Stimulated activated CD4-positive, alpha-beta T cell treated with anti-CD3 and anti-CD28 coated beads, Interleukin-4, amount 100 ng/mL, for 1 hour (primary cell): ENCODE measurements at regions not wholly inside any gene's neighbourhood (a gene's known extent, or its start where the extent isn't known, plus 50 kb on each side); places are given as distances from the start of the nearest gene placed in this dataset.

Source experiments
- DNase-seq: peaks from one replicate; pipeline ENCODE4 v3.0.0-alpha.2; 2020

DNA sequence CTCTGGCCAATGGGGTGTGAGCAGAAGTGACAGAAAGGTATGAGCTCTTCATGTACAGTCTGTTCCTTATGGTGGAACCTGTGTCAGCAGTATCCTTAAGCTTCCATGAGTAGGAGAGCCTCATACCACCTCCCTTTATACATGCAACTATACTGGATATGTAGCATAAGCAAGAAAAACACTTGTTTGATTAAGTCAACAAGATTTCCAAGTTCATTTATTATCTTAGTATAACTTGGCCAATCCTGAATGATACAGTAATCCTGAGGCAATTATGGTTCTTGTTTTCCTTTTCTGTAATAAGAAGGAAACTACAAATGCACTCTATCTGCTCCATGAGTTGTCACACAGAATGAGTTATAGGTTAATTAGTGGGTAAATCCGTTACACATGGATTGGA lies 409.6 kb upstream of the ID4 start:
- no peak for DNase-seq

DNA sequence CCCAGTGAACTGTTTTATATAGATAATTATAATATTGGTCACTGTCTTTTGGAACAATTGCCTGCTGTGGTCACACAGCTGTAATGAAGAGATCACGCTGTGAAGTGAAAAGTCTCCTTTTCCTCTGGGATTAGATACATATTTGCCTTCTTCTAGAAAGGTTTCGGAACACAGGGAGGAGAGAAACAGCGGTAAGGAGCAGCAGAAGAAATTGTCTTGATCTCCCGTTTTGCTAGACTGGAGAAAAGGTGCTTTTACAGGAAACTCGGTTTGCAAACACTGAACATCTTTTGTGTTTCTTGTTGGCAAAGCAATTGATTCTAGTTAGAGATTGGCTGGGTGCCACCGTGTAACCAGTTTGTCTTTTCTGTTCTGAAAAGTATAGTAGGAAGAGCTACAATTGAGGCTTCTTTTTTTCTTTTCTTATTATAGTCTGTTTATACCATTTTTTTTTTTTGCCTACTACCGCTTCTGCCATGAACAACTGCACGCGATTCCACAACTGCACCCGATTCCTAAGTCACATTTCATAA lies 404.1 kb upstream of the ID4 start:
- DNase-seq: no peak

DNA sequence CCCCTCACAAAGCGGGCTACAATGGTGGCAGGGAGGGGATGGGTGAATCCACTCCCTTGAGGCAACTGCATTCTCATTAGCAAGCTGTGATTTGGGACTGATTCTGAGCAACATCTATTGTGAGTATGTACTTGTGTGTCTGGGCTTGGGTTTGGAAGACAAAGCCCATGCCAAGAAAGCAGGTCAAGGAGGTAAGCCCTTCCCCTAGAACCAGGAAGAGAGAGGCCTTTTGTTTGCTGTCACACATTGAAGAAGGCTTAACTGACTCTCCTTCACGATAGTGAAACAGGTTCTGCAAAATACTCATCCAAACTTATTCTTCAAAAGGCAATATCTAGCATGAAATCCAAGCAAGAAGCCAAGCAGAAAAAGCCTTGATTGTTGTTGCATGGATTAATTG lies 403.1 kb upstream of the ID4 start:
- DNase-seq: no peak

DNA sequence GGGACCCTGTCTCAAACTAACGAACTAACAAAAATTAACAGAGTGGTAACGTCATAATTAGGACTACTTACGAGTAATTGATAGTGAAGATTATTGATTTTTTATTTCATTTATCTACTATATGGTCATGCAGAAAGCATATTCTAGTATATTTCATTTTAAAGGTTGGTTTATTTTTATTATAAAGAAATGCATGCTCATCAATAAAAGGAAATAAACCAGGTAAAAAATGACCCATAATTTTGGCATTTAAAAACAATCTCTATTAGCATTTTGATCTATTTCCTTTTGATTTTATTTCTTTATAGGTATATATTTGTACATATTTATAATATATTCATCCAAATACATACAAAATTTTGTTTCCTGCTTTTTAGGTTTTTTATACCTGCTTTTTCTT lies 401.4 kb upstream of the ID4 start:
- no peak for DNase-seq

DNA sequence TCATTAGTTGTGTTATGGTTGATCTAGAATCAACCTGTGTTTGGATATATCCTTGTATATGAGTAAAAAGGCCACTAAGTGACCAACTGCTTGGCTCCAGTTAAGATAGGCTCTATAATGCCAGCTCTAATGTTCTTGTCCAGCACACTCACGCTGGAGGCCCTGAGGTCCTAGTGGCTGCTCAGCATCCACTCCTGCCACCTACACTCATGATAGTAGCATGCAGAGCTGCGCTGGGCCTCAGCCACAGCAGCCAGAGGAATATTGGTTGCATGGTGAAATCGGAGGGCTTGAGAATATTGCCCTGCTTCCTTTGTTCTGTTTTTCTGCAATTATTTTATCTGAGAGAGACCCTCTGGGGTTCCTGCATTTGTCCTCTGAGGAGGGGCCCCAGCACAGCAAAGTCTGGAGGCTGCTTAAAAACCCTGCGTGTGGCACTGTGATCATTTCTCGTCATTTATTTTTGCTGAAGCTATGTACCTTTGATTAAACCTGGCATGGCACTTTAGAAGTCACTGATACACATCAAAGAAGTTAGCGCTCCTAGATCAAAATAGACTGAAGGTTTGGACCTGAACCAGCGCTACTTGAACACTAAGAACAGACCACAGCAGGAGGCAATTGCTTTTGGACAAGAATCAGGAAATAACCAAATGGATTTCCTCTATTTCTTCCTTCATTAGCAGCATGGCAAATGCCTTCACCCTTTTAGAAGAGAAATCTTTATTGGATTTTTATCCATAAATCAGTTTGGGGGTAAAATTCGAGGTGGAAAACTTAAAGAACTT lies 398.4 kb upstream of the ID4 start:
- DNase-seq: no peak

DNA sequence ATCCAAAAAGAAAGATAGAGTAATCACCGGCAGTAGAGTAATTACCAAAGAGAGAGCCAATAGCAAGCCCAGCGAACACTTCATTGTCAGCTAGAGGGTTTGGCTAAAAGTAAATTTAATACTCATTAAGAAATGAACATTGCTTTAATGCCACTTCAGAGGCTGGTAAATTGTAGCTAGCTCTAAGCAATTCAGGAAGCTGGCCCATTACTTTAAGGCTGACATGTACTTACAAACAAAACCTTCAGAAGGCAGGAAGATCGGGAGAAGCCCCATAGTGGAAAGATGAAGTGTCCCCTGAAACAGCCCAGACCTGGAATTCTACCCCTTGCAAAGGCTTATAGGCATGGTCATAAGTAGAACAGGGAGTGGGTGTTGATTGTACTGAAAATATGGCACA lies 396.6 kb upstream of the ID4 start:
- no peak for DNase-seq

DNA sequence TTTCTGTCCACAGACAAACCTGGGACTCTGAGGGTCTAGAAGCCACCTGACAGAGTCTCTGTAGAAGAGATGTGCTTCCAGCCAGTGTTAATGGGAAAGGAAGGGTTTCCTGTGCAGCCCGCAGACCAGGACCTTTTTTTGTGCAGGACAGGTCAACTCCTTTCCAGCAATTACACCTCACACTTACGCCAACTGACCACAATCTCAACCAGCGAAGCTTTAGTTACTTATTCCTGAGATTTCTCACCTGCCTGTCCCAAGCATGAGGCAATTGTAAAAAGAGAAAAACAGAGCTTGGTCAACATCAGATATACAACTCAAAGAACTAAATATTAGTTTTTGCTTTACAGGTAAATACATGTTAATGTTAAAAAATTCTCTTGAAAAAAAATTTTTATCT lies 393.8 kb upstream of the ID4 start:
- no peak for DNase-seq

DNA sequence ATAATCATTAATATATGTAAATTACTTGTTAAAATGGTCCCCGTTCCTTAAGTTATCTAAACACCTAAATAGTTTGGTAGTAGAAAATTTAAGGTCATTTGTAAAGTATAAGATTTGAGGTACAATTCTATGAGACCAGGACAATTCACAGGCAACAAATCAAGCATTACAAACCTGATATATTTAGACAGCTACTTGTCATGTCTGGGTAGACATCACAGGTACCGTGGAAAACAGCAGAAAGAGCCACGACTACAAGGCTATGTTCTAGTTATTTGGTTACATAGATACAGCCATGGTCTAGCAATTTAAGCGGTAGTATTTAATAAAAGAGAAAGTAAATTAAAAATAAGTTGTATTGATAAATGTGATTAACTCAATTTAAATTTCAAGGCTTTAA lies 393.1 kb upstream of the ID4 start:
- DNase-seq: no peak

DNA sequence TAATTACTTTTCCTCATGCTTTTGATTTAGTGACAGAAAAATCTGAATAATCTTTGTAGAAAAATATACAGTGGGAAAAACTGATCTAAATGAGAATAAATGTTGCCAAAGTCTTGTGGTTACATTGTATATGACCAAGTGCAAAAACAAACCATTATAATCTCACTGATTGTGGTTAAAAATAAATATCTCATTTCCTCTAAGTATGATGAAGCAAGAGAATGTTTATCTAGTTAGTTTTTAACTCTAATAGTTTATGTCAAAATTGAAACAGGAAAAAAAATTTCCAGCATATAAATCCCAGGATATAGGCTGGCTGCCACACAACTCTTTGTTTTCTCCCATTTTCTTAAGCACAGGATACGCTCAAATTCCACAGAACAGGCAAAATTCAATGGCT lies 392.7 kb upstream of the ID4 start:
- no peak for DNase-seq

DNA sequence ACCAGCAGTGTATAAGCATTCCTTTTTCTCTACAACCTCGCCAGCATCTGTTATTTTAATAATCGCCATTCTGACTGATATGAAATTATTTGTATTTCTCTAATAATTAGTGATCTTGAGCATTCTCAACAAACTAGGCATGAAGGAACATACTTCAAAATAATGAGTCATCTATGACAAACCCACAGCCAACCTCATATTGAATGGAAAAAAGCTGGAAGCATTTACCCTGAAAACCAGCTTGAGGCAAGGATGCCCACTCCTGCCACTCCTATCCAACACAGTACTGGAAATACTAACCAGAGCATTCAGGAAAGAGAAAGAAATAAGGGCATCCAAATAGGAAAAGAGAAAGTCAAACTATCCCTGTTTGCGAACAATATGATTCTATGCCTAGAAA lies 390.6 kb upstream of the ID4 start:
- DNase-seq: no peak

DNA sequence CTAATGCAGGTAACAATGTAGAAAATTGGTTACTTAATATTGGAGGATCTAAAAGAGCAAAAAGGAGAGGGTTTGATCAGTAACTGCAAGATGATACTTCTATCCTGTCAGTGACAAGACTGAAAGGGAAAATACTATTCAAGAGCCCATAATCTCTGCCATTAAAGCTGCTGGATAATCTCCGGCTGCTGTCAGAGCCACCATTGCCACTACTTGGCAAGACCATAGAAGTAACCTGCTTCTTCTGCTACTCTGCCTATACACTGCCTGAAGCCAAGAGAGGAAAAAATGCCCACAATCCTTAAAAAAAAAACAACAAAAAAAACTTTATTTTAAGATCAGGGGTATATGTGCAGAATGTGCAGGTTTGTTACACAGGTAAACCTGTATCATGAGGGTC lies 386.5 kb upstream of the ID4 start:
- DNase-seq: no peak

DNA sequence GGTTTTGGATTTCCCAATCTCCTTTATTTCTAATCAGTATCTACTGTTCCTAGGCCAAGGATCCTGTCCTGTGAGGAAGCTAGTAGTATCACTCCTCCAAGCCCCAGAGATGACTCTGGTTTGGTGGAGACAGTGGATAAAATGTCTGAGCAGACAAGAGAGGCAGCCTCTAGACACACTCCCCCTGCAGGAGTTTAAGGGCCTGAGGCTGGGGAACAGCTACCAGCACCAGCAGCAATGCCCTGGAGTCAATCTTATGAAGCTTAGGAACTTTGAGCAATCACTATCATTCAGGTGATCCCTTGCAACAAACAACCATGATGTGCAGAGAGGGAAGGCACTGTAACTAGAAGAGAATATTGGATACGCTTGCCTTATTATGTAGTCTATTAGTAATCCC lies 384.7 kb upstream of the ID4 start:
- no peak for DNase-seq

DNA sequence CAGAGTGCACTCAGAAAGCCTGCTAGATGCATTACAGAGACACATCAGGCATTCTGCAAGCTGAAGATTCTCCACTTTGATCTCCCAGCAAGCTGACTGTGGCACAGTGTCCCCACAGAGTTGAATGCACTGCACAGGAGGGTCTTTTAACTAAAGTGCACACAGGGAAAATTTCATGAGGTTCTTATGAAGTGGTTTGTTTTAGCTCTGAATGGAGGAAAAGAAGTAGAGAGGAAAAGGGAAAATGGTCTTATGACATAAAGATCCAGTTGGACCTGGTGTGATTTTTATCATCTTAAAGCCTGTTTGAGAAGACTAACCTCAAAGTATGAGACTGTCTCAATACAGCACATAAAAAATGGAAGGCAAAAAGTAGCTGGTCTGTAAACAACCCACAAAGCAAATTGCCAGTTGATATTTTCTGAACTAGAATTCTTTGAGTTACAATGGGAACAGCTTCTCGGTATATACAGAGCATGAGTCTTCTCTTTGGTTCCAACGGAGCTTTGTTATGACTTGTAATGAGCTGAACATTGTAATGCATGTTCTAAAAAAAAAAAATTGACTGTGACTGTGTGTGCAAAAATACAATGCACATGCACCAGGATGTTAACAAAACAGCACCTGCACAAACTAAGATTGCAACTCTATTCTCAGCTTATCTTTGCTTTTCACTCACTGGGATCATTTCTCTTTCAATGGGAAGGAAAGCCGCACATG lies 383.0 kb upstream of the ID4 start:
- no peak for DNase-seq

DNA sequence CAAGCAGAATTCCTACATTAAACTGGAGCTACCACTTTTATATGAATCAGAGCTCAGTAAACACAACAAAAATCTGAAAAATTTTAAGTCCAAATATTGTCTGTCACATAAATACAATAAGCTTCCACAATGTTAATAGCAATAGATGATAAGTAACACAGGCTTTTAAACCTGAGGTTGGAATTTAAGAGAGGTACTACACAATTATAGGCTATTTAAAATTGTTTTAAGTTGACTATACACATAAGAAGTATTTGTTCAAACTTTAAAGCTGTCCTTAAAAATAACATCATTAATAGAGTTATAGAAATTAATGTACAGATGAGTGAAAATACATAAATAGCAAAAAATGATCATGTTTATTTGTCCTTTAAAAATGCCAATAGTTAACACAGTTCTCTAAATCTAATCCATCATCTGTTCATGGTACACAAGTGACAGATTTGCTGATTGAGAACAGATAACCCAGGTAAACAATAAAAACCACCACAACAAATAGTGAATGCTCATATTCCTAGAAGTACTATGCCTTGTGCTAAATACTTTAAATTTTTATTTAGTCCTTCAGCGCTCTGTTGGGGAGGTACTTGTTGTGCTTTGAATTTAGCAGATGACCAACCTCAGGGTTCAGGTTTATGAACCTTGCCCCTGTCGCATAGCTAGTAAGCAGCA lies 382.3 kb upstream of the ID4 start:
- DNase-seq: no peak

DNA sequence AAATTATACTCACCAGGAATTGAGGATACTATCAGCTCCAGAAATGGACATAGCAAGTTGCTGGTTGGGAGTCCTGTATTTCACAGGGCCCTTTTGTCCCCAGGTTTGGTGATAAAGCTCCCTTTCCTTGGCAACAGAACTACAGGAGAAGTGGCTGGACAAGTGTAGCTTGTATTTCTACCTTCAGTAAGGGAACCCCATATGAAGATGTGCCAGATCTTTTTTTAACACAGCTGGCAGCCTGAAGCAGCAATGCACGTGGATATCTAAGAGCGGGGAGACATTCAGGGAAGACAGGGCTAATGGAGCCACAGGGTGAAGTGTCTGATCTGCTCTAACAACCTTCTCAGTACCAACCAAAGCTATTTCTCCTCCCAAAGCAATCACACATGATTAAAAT lies 373.9 kb upstream of the ID4 start:
- no peak for DNase-seq

DNA sequence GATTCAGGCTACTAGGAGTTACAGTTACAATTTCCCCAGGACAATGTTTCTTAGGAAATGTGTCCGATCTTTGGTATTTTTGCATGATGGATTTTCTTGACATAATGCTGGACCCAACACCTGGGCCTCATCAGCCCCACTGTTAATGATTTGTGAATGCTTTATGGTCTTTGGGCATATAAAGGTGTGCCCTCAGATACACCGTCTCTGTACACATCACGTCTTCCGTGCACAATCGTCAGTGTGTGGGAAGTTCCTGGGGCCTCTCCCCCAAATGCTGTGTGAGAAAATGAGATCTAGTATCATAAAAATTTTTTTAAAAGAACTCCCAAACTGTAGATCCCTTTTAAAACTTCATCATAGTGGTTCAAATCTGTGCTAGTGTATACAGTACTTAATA lies 373.2 kb upstream of the ID4 start:
- DNase-seq: no peak

DNA sequence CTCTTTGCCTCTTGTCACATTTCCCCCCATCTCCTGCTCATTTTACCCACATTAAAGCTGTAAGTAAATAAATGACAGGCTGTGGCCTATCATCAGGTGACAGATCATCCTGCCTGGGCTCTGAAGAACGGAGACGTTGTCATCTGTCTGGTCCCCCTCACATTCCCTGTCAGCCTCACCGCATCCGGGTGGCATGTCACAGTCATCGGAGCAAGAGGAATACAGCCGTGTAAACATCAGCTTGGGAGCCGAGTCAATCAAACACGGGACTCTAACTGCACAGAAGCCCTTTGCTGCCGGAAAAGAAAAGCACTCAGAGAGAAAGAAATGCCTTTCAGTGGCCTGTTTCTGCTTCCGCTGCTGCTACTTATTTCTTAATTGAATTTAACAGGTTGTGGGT lies 371.9 kb upstream of the ID4 start:
- no peak for DNase-seq

DNA sequence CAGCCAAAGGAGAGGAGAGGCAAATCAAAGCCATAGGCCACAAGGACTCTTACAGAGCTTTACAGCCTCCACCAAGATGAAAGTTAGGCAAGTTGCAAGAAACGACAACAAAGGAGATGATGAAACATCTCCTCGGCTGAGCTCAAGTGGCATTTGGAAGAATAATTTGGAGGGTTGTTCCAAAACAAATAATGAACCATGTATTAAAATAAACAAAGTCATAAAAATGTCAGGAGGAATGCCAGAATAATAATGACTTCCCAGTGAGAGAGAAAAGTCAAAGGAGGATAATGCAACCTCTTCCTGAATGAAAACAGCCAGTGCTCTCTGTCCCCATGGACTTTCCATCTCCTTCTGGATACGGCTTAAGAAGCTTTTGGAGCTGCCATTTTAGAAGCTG lies 371.4 kb upstream of the ID4 start:
- no peak for DNase-seq

DNA sequence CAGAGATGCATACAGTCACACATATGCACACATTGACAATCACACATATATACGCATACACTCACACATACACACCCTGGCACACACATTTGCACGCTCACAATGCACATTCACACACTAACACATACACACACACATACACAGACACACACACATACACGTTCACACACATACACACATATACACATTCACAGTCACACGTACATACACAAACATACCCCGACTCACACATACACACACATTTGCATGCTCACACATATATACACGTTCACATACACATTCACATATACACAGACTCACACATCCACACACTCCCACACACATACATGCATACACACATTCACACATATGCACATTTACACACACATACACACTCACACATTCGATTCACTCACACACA lies 366.8 kb upstream of the ID4 start:
- no peak for DNase-seq

DNA sequence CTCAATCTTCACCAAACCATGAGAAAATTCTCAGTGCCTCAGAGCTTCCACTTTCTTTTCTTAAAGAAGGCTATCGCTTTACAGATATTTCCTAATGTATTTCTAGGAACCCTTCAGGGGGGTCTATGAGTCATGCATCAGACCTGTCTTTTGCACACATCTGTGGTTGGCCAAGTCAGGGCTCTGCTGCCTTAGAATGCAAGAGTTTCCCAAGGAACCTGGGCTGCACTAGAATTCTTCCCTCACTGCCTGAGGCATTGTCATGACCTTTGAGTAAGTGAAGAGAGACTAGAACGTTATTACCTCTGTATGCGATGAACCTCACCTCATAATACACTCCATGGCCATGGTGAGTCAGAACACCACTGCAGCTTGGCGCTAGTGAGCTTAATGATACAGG lies 365.0 kb upstream of the ID4 start:
- no peak for DNase-seq

DNA sequence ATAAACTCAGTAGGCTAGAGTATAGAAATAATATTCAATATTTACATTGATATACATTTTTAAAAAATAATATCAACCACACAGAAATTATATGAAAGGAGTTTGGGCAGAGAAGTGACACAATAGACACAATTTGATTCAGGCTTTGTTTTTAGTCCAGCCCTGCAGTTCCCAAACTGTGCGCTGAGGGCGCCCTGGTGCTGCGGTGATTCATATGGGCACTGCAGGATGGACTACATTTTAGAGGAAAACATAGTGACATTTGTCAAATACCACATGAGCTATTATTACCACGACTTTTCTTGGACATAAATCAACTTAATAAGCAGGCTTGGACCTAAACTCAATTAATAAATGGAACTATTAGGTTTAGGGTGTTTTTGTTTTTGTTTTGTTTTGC lies 364.3 kb upstream of the ID4 start:
- DNase-seq: no peak

DNA sequence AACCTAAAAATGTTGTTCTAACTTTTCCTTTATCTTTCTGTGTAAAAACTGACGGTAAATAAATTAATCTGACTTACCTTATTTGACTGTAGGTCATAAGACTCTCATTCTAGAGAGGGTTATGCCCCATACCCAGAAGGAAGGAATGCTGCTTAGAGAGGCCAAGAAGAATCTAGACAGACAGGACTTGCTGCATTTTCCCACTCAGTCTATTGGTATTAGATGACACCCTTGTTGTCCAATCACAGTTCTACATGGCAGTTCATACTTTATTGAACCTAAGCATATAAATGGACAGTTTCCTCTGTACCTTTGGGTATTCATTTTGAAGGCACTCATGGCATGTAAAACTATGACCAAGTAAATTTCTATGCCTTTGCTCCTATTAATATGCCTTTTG lies 359.6 kb upstream of the ID4 start:
- DNase-seq: no peak

DNA sequence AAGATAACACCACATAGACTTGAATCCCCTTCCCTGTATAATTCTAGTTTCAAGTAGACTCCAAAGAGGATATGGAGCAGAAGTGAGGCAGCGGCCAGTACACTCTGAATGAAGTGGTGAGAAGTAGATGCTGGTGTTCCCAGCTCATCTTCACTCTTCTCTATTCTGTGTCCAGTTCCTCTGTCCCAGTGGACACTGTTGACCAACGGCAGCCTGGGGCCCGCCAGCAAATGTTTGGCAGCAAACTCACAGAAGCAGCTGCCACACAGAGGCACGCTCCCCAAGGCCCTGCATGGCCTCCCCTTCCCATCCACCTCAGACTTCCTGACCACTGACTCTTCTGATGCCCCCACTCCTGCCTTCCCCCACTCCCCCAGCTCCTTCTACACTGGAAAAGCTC lies 358.9 kb upstream of the ID4 start:
- DNase-seq: no peak

DNA sequence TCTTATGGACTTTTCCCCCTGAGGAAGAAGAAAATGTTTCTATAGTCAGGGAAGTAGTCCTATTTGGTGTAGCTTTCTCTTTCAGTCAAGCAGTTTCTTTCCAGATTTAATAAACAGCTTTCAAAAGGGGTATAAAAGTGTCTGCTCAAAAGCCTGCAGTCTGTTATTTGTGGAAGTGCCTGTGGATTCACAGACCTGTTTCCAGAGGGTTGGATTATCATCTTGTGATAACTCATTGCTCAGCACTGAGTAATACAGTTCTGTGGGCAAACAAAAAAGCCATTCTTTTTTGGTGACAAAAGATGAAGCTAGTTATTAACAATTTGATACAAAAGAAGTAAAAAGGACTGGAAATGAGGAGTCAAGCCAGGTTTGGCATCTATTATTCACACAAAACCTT lies 358.2 kb upstream of the ID4 start:
- DNase-seq: no peak
